ENCODE measurements at regions not wholly inside any gene's neighbourhood (a gene's known extent, or its start where the extent isn't known, plus 50 kb on each side); places are given as distances from the start of the nearest gene placed in this dataset.

GRCh38 chr2:103346780-103347179 is 584.9 kb downstream of the TMEM182 start:
- TF ChIP-seq CTCF (IDR thresholded peaks at IDR 0.05) (no peak), POLR2A (IDR thresholded peaks at IDR 0.05) (no peak)
